ENCODE measurements at regions not wholly inside any gene's neighbourhood (a gene's known extent, or its start where the extent isn't known, plus 50 kb on each side); places are given as distances from the start of the nearest gene placed in this dataset.

DNA sequence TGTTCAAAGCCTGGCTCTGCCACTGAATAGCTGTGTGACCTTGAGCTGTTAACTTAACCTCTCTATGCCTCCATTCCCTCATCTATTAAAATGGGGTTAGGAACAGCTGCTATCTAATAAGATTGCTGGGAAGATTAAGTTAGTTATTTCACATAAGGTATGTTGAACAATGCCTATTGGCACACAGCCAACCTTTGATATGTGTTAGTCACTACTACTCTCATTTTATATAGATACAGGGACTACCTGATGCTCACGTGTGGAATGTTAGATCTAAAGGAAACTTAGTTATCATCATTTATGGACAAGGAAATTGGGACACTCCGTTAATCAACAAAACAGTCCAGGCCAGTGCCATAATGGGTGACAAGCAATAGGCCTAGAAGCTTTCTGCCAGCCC lies 332.4 kb upstream of the PPP2R3A start:
- Histone ChIP-seq H3K9me3 (ENCODE audit: control insufficient read depth, insufficient read depth, low read length) (no peaks in the 10 kb centered on the region), H3K27me3 (ENCODE audit: control insufficient read depth, insufficient read depth, low read length) (no peaks in the 10 kb centered on the region), H3K4me3 (ENCODE audit: low read depth, low read length) (no peak overlapping the region), H3K36me3 (ENCODE audit: control insufficient read depth, insufficient read depth, low read length) (no peaks in the 10 kb centered on the region), H3K27ac (ENCODE audit: low read depth, low read length) (no peak overlapping the region), H3K4me1 (ENCODE audit: control insufficient read depth, insufficient read depth, low read length) (no peaks in the 10 kb centered on the region)
- no peak for DNase-seq (ENCODE audit: low read depth in 4 of 6, low spot score in 6 of 6)
- WGBS (ENCODE audit: insufficient coverage): 100% methylated on average over 1 of the region's 2 CpGs

DNA sequence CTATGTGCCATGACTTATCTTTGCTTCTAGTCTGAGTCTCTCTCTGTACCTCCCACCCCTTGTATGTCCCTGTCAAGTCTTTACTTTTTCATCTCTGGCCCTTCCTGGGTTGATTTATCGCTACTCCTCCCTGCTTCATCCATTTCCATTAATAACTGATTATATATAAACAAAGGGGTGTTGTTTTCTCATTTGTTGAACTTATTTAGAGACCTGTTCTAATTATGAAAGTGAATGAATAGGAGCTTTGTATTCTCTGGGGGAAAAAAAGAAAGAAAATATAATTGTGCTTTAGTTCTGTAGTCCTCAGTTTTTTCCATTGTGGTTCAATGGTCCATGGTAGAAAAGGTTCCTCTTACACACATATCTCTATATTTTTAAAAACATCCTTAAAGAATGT lies 328.9 kb upstream of the PPP2R3A start:
- no peak overlapping the region for H3K4me3 ChIP-seq (ENCODE audit: low read depth, low read length)
- no peak for DNase-seq (ENCODE audit: low read depth in 4 of 6, low spot score in 6 of 6)
- no peaks in the 10 kb centered on the region for H3K9me3 ChIP-seq (ENCODE audit: control insufficient read depth, insufficient read depth, low read length)
- no CpG with 5 or more reads among the region's 1 CpG for WGBS (ENCODE audit: insufficient coverage)
- H3K27ac ChIP-seq (ENCODE audit: low read depth, low read length): no peak overlapping the region
- no peaks in the 10 kb centered on the region for H3K27me3 ChIP-seq (ENCODE audit: control insufficient read depth, insufficient read depth, low read length)
- no peaks in the 10 kb centered on the region for H3K4me1 ChIP-seq (ENCODE audit: control insufficient read depth, insufficient read depth, low read length)
- H3K36me3 ChIP-seq (ENCODE audit: control insufficient read depth, insufficient read depth, low read length): no peaks in the 10 kb centered on the region

DNA sequence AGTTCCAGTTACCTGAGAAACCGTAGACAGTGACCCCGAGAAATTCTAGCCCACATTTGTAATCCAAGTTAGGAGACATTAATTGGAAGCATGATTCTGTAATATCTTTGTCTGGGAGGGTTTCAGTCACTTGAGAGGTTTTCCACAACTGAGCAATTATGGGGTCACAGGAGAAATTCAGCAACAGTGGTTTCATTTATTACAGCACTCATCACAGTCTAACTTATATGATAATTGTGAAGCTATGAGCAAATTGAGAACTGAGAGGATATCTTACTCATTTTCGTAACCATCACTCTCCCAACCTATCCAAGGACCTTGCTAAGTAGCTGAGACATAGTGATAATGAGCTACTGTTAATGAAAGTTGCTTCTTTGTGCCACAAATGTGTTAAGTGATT lies 328.5 kb upstream of the PPP2R3A start:
- Histone ChIP-seq H3K36me3 (ENCODE audit: control insufficient read depth, insufficient read depth, low read length) (no peaks in the 10 kb centered on the region), H3K4me3 (ENCODE audit: low read depth, low read length) (no peak overlapping the region), H3K27ac (ENCODE audit: low read depth, low read length) (no peak overlapping the region), H3K4me1 (ENCODE audit: control insufficient read depth, insufficient read depth, low read length) (no peaks in the 10 kb centered on the region), H3K9me3 (ENCODE audit: control insufficient read depth, insufficient read depth, low read length) (no peaks in the 10 kb centered on the region), H3K27me3 (ENCODE audit: control insufficient read depth, insufficient read depth, low read length) (no peaks in the 10 kb centered on the region)
- no CpG with 5 or more reads among the region's 3 CpGs for WGBS (ENCODE audit: insufficient coverage)
- DNase-seq (ENCODE audit: low read depth in 4 of 6, low spot score in 6 of 6): no peak

DNA sequence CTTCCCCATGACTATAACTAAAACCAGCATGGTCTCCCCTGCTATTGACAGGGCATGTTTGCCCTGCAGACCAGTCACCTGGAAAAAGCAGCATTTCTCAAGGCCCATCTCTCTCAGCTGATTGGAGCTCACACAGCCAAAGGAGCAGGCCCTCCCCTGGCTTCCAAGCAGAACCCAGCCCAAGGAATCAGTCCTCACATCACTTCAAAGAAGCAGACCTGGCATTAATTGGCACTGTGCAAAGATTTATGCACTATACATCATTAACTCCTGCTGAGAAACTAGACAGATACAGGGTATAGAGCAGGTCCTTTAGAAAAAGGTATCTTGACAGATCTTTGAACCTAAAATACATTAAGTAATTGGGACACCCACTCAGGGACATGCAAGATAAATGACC lies 323.8 kb upstream of the PPP2R3A start:
- no peak overlapping the region for H3K4me3 ChIP-seq (ENCODE audit: low read depth, low read length)
- H3K36me3 ChIP-seq (ENCODE audit: control insufficient read depth, insufficient read depth, low read length): no peaks in the 10 kb centered on the region
- H3K4me1 ChIP-seq (ENCODE audit: control insufficient read depth, insufficient read depth, low read length): no peaks in the 10 kb centered on the region
- no peaks in the 10 kb centered on the region for H3K27me3 ChIP-seq (ENCODE audit: control insufficient read depth, insufficient read depth, low read length)
- peaks cover 3% of the 10 kb centered on the region for H3K9me3 ChIP-seq (ENCODE audit: control insufficient read depth, insufficient read depth, low read length)
- DNase-seq (ENCODE audit: low read depth in 4 of 6, low spot score in 6 of 6): peak in 1 of 6 donors; percentile 14
- no peak overlapping the region for H3K27ac ChIP-seq (ENCODE audit: low read depth, low read length)

DNA sequence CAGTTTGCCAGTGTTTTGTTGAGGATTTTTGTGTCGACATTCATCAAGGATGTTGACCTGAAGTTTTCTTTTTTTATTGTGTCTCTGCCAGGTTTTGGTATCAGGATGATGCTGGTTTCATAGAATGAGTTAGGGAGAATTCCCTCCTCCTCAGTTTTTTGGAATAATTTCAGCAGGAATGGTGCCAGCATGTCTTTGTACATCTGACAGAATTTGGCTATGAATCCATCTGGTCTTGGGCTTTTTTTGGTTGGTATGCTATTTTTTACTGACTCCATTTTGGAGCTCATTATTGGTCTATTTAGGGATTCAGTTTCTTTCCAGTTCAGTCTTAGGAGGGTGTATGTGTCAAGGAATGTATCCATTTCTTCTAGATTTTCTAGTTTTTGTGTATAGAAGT lies 320.0 kb upstream of the PPP2R3A start:
- no peak overlapping the region for H3K27ac ChIP-seq (ENCODE audit: low read depth, low read length)
- peak in 1 of 6 donors; percentile 55 for DNase-seq (ENCODE audit: low read depth in 4 of 6, low spot score in 6 of 6)
- H3K9me3 ChIP-seq (ENCODE audit: control insufficient read depth, insufficient read depth, low read length): peaks cover 3% of the 10 kb centered on the region
- no peak overlapping the region for H3K4me3 ChIP-seq (ENCODE audit: low read depth, low read length)
- WGBS (ENCODE audit: insufficient coverage): 100% methylated on average over 1 of the region's 1 CpG
- H3K27me3 ChIP-seq (ENCODE audit: control insufficient read depth, insufficient read depth, low read length): no peaks in the 10 kb centered on the region
- H3K4me1 ChIP-seq (ENCODE audit: control insufficient read depth, insufficient read depth, low read length): no peaks in the 10 kb centered on the region
- no peaks in the 10 kb centered on the region for H3K36me3 ChIP-seq (ENCODE audit: control insufficient read depth, insufficient read depth, low read length)

DNA sequence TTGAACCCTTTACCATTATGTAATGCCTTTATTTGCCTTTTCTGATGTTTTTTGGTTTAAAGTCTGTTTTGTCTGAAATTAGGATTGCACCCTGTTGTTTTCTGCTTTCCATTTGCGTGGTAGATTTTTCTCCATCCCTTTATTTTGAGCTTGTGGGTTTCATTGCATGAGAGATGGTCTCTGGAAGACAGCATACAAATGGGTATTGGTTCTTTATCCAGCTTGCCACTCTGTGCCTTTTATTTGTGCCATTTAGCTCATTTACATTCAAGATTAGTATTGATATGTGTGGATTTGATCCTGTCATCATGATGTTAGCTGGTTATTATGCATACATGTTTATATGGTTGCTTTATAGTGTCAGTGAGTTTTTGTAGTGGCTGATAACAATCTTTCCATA lies 318.7 kb upstream of the PPP2R3A start:
- no CpG with 5 or more reads among the region's 1 CpG for WGBS (ENCODE audit: insufficient coverage)

DNA sequence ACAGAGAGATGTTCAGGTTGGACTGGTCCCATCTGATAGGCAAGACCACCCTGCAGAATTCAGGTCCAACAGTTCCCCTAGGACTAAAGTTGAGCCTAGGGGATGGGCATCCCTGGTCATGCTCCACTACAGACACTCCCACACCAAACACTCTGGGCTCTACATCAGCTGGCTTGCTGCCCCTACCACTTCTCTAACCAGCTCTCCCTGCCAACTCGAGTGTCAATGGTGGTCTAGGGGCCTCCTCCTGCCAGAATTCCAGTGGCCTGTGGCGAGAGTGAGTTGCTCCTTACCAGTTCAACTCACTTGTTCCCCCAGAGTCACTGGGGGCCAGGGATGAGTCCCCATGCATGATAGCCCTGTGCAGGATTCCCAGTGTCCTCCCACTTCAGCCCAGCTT lies 316.2 kb upstream of the PPP2R3A start:
- WGBS (ENCODE audit: insufficient coverage): 78% methylated on average over 2 of the region's 2 CpGs
- Histone ChIP-seq H3K27ac (ENCODE audit: low read depth, low read length) (no peak overlapping the region), H3K9me3 (ENCODE audit: control insufficient read depth, insufficient read depth, low read length) (peaks cover 3% of the 10 kb centered on the region), H3K4me3 (ENCODE audit: low read depth, low read length) (no peak overlapping the region), H3K27me3 (ENCODE audit: control insufficient read depth, insufficient read depth, low read length) (no peaks in the 10 kb centered on the region), H3K4me1 (ENCODE audit: control insufficient read depth, insufficient read depth, low read length) (no peaks in the 10 kb centered on the region), H3K36me3 (ENCODE audit: control insufficient read depth, insufficient read depth, low read length) (no peaks in the 10 kb centered on the region)
- DNase-seq (ENCODE audit: low read depth in 4 of 6, low spot score in 6 of 6): no peak

More for the DNA sequence above, 318.7 kb upstream of the PPP2R3A start:
- DNase-seq (ENCODE audit: low read depth in 4 of 6, low spot score in 6 of 6): no peak
- Histone ChIP-seq H3K27me3 (ENCODE audit: control insufficient read depth, insufficient read depth, low read length) (no peaks in the 10 kb centered on the region), H3K9me3 (ENCODE audit: control insufficient read depth, insufficient read depth, low read length) (peaks cover 3% of the 10 kb centered on the region), H3K27ac (ENCODE audit: low read depth, low read length) (no peak overlapping the region), H3K36me3 (ENCODE audit: control insufficient read depth, insufficient read depth, low read length) (no peaks in the 10 kb centered on the region), H3K4me3 (ENCODE audit: low read depth, low read length) (no peak overlapping the region), H3K4me1 (ENCODE audit: control insufficient read depth, insufficient read depth, low read length) (no peaks in the 10 kb centered on the region)

DNA sequence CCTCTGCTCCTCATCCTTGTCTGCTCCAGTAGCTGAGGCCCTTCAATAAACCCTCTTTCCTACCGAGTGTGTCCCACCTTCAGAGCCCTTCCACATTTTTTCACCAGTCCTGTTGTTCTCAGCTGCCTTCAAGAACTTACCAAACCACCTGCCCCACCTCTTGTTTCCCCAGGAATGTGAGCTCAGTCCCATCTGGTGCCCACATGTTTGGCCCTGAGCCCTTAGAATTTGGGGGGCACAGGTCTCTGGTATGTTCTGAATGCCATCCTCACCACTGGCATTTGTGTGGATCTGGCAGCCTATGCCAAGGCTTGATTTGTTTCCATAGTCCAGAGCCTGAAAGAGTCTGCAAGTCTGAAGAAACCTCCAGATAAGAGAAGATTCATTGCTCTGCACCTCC lies 315.2 kb upstream of the PPP2R3A start:
- DNase-seq (ENCODE audit: low read depth in 4 of 6, low spot score in 6 of 6): no peak
- peaks cover 3% of the 10 kb centered on the region for H3K9me3 ChIP-seq (ENCODE audit: control insufficient read depth, insufficient read depth, low read length)
- no peak overlapping the region for H3K4me3 ChIP-seq (ENCODE audit: low read depth, low read length)
- H3K27me3 ChIP-seq (ENCODE audit: control insufficient read depth, insufficient read depth, low read length): no peaks in the 10 kb centered on the region
- WGBS (ENCODE audit: insufficient coverage): 79% methylated on average over 1 of the region's 1 CpG
- H3K4me1 ChIP-seq (ENCODE audit: control insufficient read depth, insufficient read depth, low read length): no peaks in the 10 kb centered on the region
- no peak overlapping the region for H3K27ac ChIP-seq (ENCODE audit: low read depth, low read length)
- no peaks in the 10 kb centered on the region for H3K36me3 ChIP-seq (ENCODE audit: control insufficient read depth, insufficient read depth, low read length)

DNA sequence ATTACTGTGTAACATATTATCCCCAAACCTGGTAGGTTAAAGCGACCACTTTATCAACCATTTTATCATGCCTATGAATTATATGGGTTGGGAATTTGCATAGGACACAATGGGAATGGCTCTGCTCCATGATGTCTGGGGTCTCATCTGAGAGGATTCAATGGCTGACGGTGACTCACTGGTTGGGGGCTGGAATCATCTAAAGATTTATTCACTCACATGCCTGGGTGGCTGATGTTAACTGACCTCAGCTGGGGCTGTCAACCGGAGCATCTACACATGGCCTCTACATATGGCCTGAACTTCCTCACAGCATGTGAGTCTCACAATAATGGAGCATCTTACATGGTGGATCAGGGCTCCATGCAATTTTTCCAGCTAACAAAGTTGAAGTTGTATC lies 313.1 kb upstream of the PPP2R3A start:
- WGBS (ENCODE audit: insufficient coverage): 25% methylated on average over 2 of the region's 3 CpGs
- H3K4me3 ChIP-seq (ENCODE audit: low read depth, low read length): no peak overlapping the region
- H3K9me3 ChIP-seq (ENCODE audit: control insufficient read depth, insufficient read depth, low read length): no peaks in the 10 kb centered on the region
- no peak overlapping the region for H3K27ac ChIP-seq (ENCODE audit: low read depth, low read length)
- no peak for DNase-seq (ENCODE audit: low read depth in 4 of 6, low spot score in 6 of 6)
- H3K27me3 ChIP-seq (ENCODE audit: control insufficient read depth, insufficient read depth, low read length): no peaks in the 10 kb centered on the region
- H3K4me1 ChIP-seq (ENCODE audit: control insufficient read depth, insufficient read depth, low read length): no peaks in the 10 kb centered on the region
- no peaks in the 10 kb centered on the region for H3K36me3 ChIP-seq (ENCODE audit: control insufficient read depth, insufficient read depth, low read length)

DNA sequence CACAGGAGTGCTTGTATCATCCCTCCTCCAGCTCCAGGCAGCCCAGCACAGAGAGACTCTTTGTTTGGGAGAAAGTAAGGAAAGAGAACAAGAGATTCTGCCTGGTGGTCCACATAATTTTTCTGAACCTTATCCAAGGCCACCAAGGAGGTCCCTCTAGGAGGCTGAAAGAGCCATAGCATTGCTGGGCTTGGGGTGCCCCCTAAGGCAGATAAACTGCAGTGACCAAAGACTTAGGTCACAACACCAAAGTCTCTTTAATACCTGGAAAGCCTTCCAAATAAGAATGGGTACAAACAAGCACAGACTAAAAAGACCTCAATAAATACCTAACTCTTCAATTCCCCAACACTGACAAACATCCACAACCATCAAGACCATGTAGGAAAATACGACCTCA lies 310.2 kb upstream of the PPP2R3A start:
- 100% methylated on average over 1 of the region's 1 CpG for WGBS (ENCODE audit: insufficient coverage)
- Histone ChIP-seq H3K36me3 (ENCODE audit: control insufficient read depth, insufficient read depth, low read length) (no peaks in the 10 kb centered on the region), H3K9me3 (ENCODE audit: control insufficient read depth, insufficient read depth, low read length) (no peaks in the 10 kb centered on the region), H3K27ac (ENCODE audit: low read depth, low read length) (no peak overlapping the region), H3K4me1 (ENCODE audit: control insufficient read depth, insufficient read depth, low read length) (no peaks in the 10 kb centered on the region), H3K27me3 (ENCODE audit: control insufficient read depth, insufficient read depth, low read length) (no peaks in the 10 kb centered on the region), H3K4me3 (ENCODE audit: low read depth, low read length) (no peak overlapping the region)
- no peak for DNase-seq (ENCODE audit: low read depth in 4 of 6, low spot score in 6 of 6)

Measured in spinal cord (tissue), 9 donors.